A172 (cell line): ENCODE measurements at regions not wholly inside any gene's neighbourhood (a gene's known extent, or its start where the extent isn't known, plus 50 kb on each side); places are given as distances from the start of the nearest gene placed in this dataset.

Experiments used
- DNase-seq: peaks from one replicate; pipeline ENCODE4 v3.0.0-alpha.2; 2015; ENCODE audit warnings: low spot score

- DNase-seq, result no peak
Observed at GRCh38 chr17:21517538-21518293, 141.6 kb downstream of the KCNJ12 start.

- no peak for DNase-seq
Observed at GRCh38 chr17:21522755-21523336, 146.7 kb downstream of the KCNJ12 start.

- no peak for DNase-seq
Observed at GRCh38 chr17:21523497-21524210, 147.5 kb downstream of the KCNJ12 start.

- DNase-seq, result no peak
Observed at GRCh38 chr17:21524211-21524591, 148.0 kb downstream of the KCNJ12 start.

- no peak for DNase-seq
Observed at GRCh38 chr17:21525464-21526130, 149.4 kb downstream of the KCNJ12 start.

- DNase-seq, result no peak
Observed at GRCh38 chr17:21528031-21528695, 152.0 kb downstream of the KCNJ12 start.

GRCh38 chr17:21530311-21530710, 154.2 kb downstream of the KCNJ12 start:
- DNase-seq, result no peak

- no peak for DNase-seq
Observed at GRCh38 chr17:21530841-21531240, 154.7 kb downstream of the KCNJ12 start.

GRCh38 chr17:21532763-21533385, 156.7 kb downstream of the KCNJ12 start:
- no peak for DNase-seq

GRCh38 chr17:21535686-21536375, 156.5 kb upstream of the KCNJ18 start:
- DNase-seq, result no peak

- no peak for DNase-seq
Observed at GRCh38 chr17:21537302-21537701, 155.0 kb upstream of the KCNJ18 start.

GRCh38 chr17:21538615-21539014, 153.7 kb upstream of the KCNJ18 start:
- no peak for DNase-seq

- DNase-seq, result peak; percentile 36
Observed at GRCh38 chr17:21539146-21539545, 153.2 kb upstream of the KCNJ18 start.

- DNase-seq, result no peak
Observed at GRCh38 chr17:21540502-21540901, 151.8 kb upstream of the KCNJ18 start.

GRCh38 chr17:21542070-21542469, 150.3 kb upstream of the KCNJ18 start:
- no peak for DNase-seq

GRCh38 chr17:21542991-21543390, 149.3 kb upstream of the KCNJ18 start:
- no peak for DNase-seq

GRCh38 chr17:21545064-21545463, 147.3 kb upstream of the KCNJ18 start:
- DNase-seq, result no peak

- DNase-seq, result no peak
Observed at GRCh38 chr17:21548236-21548635, 144.1 kb upstream of the KCNJ18 start.

- peak; percentile 20 for DNase-seq
Observed at GRCh38 chr17:21549107-21549687, 143.1 kb upstream of the KCNJ18 start.

- peak; percentile 19 for DNase-seq
Observed at GRCh38 chr17:21550031-21550430, 142.3 kb upstream of the KCNJ18 start.
